CD4-positive, alpha-beta memory T cell (primary cell): ENCODE measurements at regions not wholly inside any gene's neighbourhood (a gene's known extent, or its start where the extent isn't known, plus 50 kb on each side); places are given as distances from the start of the nearest gene placed in this dataset.

ENCODE experiments used
- CTCF ChIA-PET: fragments of 350-600 bp; sonication (Branson Sonifier 250); formaldehyde crosslinking; loops from one replicate; lab custom pipeline; 2021; ENCODE audit warnings: inconsistent platforms; ENCODE audit not compliant: partially characterized antibody; lab: Charles Lee
- POLR2A ChIA-PET: fragments of 350-600 bp; sonication (Branson Sonifier 250); formaldehyde crosslinking; loops from one replicate; lab custom pipeline; 2021; ENCODE audit not compliant: partially characterized antibody; lab: Charles Lee
- DNase-seq, 5 donors: peaks; one replicate each; pipeline versions ENCODE4 v3.0.0 to v3.0.0-alpha.2; 2020 to 2022; ENCODE audit warnings: mixed read lengths in 1 of 5
- H3K27ac ChIP-seq: one replicate; pipeline ENCODE4 v1.7.0; 2013; ENCODE audit warnings: low read depth, low read length
- H3K27me3 ChIP-seq: 2 replicates; pipeline ENCODE4 v1.7.0; 2013; ENCODE audit warnings: mild to moderate bottlenecking, low read length, moderate library complexity; ENCODE audit not compliant: insufficient read depth
- H3K36me3 ChIP-seq: 2 replicates; pipeline ENCODE4 v1.7.0; 2013; ENCODE audit warnings: mild to moderate bottlenecking, low read length, moderate library complexity; ENCODE audit not compliant: insufficient read depth
- H3K4me1 ChIP-seq: 2 replicates; pipeline ENCODE4 v1.7.0; 2013; ENCODE audit warnings: mild to moderate bottlenecking, low read length, moderate library complexity; ENCODE audit not compliant: insufficient read depth
- H3K4me3 ChIP-seq, 2 donors: one replicate each; pipeline ENCODE4 v1.7.0; 2013; ENCODE audit warnings: low read length in 2 of 2, mild to moderate bottlenecking in 1 of 2
- H3K9me3 ChIP-seq, 2 donors: one replicate each; pipeline ENCODE4 v1.7.0; 2013; ENCODE audit warnings: low read length in 2 of 2, control low read depth in 1 of 2; ENCODE audit not compliant: control insufficient read depth in 1 of 2
- H3K27ac Mint-ChIP-seq, 7 donors: one replicate each; pipeline ENCODE4 v1.8.0; 2020 to 2021; ENCODE audit warnings: mixed read lengths in 7 of 7, mild to moderate bottlenecking in 6 of 7, inconsistent platforms in 3 of 7, moderate library complexity in 3 of 7
- H3K27me3 Mint-ChIP-seq, 2 donors: one replicate each; pipeline ENCODE4 v1.8.0; 2020 to 2021; ENCODE audit warnings: mixed read lengths in 2 of 2
- H3K36me3 Mint-ChIP-seq, 2 donors: one replicate each; pipeline ENCODE4 v1.8.0; 2020 to 2021; ENCODE audit warnings: mixed read lengths in 2 of 2, inconsistent platforms in 1 of 2, mild to moderate bottlenecking in 1 of 2
- H3K4me1 Mint-ChIP-seq, 4 donors: one replicate each; pipeline ENCODE4 v1.8.0; 2020 to 2021; ENCODE audit warnings: mixed read lengths in 4 of 4, mild to moderate bottlenecking in 1 of 4
- H3K4me3 Mint-ChIP-seq, 8 donors: one replicate each; pipeline ENCODE4 v1.8.0; 2020 to 2021; ENCODE audit warnings: mixed read lengths in 8 of 8, mild to moderate bottlenecking in 7 of 8, moderate library complexity in 6 of 8, inconsistent platforms in 3 of 8
- H3K9me3 Mint-ChIP-seq, 8 donors: one replicate each; pipeline ENCODE4 v1.8.0; 2020 to 2021; ENCODE audit warnings: mixed read lengths in 8 of 8, mild to moderate bottlenecking in 5 of 8, inconsistent platforms in 3 of 8, moderate library complexity in 1 of 8
- intact Hi-C: fragments of 100-400 bp; cut with micrococcal nuclease; formaldehyde crosslinking; loops from one replicate; pipeline ENCODE4 v1.15.1; 2023

- ChIA-PET POLR2A (no interaction called here), CTCF (no interaction called here)
- H3K27ac ChIP-seq = no peak overlapping the region
- H3K4me3 ChIP-seq = no peak overlapping the region
- Mint-ChIP-seq H3K27ac (no peak overlapping the region), H3K4me1 (no peaks in the 10 kb centered on the region), H3K27me3 (no peaks in the 10 kb centered on the region), H3K4me3 (no peak overlapping the region), H3K36me3 (no peaks in the 10 kb centered on the region), H3K9me3 (peaks cover 0 to 14% (median 5%) of the 10 kb centered on the region in 8 donors)
- intact Hi-C loops = no loop called here
- H3K9me3 ChIP-seq = peaks cover 0 to 4% of the 10 kb centered on the region in 2 donors
- no peaks in the 10 kb centered on the region for H3K27me3 ChIP-seq
- DNase-seq = no peak
- H3K36me3 ChIP-seq = no peaks in the 10 kb centered on the region
- H3K4me1 ChIP-seq = no peaks in the 10 kb centered on the region
Observed at GRCh38 chr2:78561876-78562275, 463.6 kb upstream of the REG3G start.

DNA sequence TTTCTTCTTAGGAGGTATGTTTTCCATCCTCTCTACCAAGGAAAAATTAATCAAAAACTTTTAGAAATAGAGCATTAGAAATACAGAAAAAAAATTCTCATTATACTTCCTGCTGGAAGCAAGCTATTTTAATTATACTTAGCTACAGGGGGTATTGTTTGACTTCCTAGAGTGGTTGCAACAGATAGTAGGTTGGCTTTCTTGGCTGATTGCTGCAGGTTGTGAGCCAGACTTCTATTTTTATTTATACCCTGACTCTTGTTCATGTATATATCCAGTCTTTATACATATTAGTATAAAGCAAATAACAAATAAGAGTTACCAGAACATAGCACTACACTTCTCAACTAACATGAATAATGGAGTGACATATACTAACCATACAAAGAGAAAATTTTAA is 460.8 kb upstream of the REG3G start:
- Histone ChIP-seq H3K4me1 (no peaks in the 10 kb centered on the region), H3K9me3 (no peaks in the 10 kb centered on the region), H3K36me3 (no peaks in the 10 kb centered on the region), H3K4me3 (no peak overlapping the region), H3K27me3 (no peaks in the 10 kb centered on the region), H3K27ac (no peak overlapping the region)
- peaks cover 0 to 20% (median 5%) of the 10 kb centered on the region in 8 donors for H3K9me3 Mint-ChIP-seq
- H3K27me3 Mint-ChIP-seq = no peaks in the 10 kb centered on the region
- intact Hi-C loops = no loop called here
- no peak for DNase-seq
- no peak overlapping the region for H3K4me3 Mint-ChIP-seq
- H3K36me3 Mint-ChIP-seq = no peaks in the 10 kb centered on the region
- CTCF ChIA-PET = no interaction called here
- H3K27ac Mint-ChIP-seq = no peak overlapping the region
- no peaks in the 10 kb centered on the region for H3K4me1 Mint-ChIP-seq
- POLR2A ChIA-PET = no interaction called here

DNA sequence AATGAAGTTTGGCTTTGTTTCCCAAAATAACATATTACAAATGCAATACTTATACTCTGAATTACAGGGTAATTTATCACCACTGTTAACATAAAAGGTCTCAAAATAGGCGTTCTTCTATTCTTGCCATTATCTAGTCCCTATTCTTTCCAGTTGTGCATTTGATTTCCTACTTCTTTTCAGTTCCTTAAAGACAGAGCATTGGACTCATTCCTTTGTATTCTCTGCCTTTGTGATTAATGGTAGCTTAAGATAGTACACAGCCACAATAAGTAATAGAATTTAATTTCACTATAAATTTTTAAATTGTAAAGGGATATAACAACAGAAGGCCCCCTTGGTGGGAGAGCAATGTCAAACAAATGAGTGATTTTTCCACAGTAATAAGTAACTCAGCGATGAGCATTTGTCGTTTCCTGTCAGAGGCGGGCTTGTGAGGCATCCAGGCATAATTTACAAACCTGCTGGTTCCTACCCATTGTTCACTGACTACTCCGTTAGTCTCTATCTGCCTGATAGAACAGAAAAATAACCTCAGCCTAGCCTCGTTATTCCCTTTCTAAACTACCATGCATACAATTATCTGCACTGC is 456.6 kb upstream of the REG3G start:
- Mint-ChIP-seq H3K27me3 (no peaks in the 10 kb centered on the region), H3K4me1 (no peaks in the 10 kb centered on the region), H3K4me3 (no peak overlapping the region), H3K9me3 (peaks cover 4 to 31% (median 14%) of the 10 kb centered on the region in 8 donors), H3K27ac (no peak overlapping the region), H3K36me3 (no peaks in the 10 kb centered on the region)
- POLR2A ChIA-PET = no interaction called here
- no peak for DNase-seq
- Histone ChIP-seq H3K4me1 (no peaks in the 10 kb centered on the region), H3K36me3 (no peaks in the 10 kb centered on the region), H3K4me3 (no peak overlapping the region), H3K27ac (no peak overlapping the region), H3K9me3 (no peaks in the 10 kb centered on the region), H3K27me3 (no peaks in the 10 kb centered on the region)
- intact Hi-C loops = no loop called here
- CTCF ChIA-PET = no interaction called here

- CTCF ChIA-PET = no interaction called here
Observed at GRCh38 chr2:78576409-78576808, 449.1 kb upstream of the REG3G start.

DNA sequence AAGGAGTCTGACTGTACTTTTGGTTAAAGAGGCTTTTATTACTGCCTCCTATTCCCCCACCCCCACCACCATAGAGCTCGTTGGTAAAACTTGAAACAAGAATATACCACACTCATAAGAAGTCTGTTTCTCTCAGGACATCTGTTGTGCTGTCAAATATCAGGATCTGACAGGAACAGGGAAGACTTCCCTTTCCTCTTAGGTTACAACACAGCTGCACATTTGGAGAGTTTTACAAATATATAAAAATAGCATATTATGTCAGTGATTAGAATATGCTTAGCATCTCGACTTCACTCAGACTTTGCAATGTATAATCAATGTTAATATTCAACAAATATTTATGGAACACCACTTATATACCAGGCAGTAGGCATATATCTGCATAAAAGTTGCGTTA is 439.6 kb upstream of the REG3G start:
- Mint-ChIP-seq H3K9me3 (peaks cover 0 to 34% (median 16%) of the 10 kb centered on the region in 8 donors), H3K27me3 (no peaks in the 10 kb centered on the region), H3K4me3 (no peak overlapping the region), H3K27ac (no peak overlapping the region), H3K36me3 (no peaks in the 10 kb centered on the region), H3K4me1 (no peaks in the 10 kb centered on the region)
- CTCF ChIA-PET = no interaction called here
- H3K9me3 ChIP-seq = no peaks in the 10 kb centered on the region
- H3K27ac ChIP-seq = no peak overlapping the region
- POLR2A ChIA-PET = no interaction called here
- H3K4me1 ChIP-seq = no peaks in the 10 kb centered on the region
- H3K4me3 ChIP-seq = no peak overlapping the region
- H3K36me3 ChIP-seq = no peaks in the 10 kb centered on the region
- intact Hi-C loops = no loop called here
- DNase-seq = no peak
- H3K27me3 ChIP-seq = no peaks in the 10 kb centered on the region

More at GRCh38 chr2:78576409-78576808, 449.1 kb upstream of the REG3G start:
- Mint-ChIP-seq H3K36me3 (no peaks in the 10 kb centered on the region), H3K9me3 (peaks cover 2 to 10% (median 7%) of the 10 kb centered on the region in 8 donors), H3K27ac (no peak overlapping the region), H3K4me1 (no peaks in the 10 kb centered on the region), H3K27me3 (no peaks in the 10 kb centered on the region), H3K4me3 (no peak overlapping the region)
- Histone ChIP-seq H3K27ac (no peak overlapping the region), H3K4me3 (no peak overlapping the region), H3K27me3 (no peaks in the 10 kb centered on the region), H3K36me3 (no peaks in the 10 kb centered on the region), H3K9me3 (no peaks in the 10 kb centered on the region), H3K4me1 (no peaks in the 10 kb centered on the region)
- DNase-seq = no peak
- POLR2A ChIA-PET = no interaction called here
- intact Hi-C loops = no loop called here

GRCh38 chr2:78586316-78586715 is 439.2 kb upstream of the REG3G start:
- H3K4me3 ChIP-seq = no peak overlapping the region
- ChIA-PET CTCF (no interaction called here), POLR2A (no interaction called here)
- no peak overlapping the region for H3K4me3 Mint-ChIP-seq
- H3K27me3 Mint-ChIP-seq = no peaks in the 10 kb centered on the region
- intact Hi-C loops = no loop called here
- peaks cover 0 to 35% (median 19%) of the 10 kb centered on the region in 8 donors for H3K9me3 Mint-ChIP-seq
- DNase-seq = no peak
- no peaks in the 10 kb centered on the region for H3K36me3 Mint-ChIP-seq
- H3K27me3 ChIP-seq = no peaks in the 10 kb centered on the region
- no peaks in the 10 kb centered on the region for H3K36me3 ChIP-seq
- H3K27ac Mint-ChIP-seq = no peak overlapping the region
- no peaks in the 10 kb centered on the region for H3K4me1 ChIP-seq
- no peak overlapping the region for H3K27ac ChIP-seq
- no peaks in the 10 kb centered on the region for H3K9me3 ChIP-seq
- H3K4me1 Mint-ChIP-seq = no peaks in the 10 kb centered on the region

- POLR2A ChIA-PET = no interaction called here
- CTCF ChIA-PET = no interaction called here
- DNase-seq = no peak
Observed at GRCh38 chr2:78589871-78590270, 435.6 kb upstream of the REG3G start.

DNA sequence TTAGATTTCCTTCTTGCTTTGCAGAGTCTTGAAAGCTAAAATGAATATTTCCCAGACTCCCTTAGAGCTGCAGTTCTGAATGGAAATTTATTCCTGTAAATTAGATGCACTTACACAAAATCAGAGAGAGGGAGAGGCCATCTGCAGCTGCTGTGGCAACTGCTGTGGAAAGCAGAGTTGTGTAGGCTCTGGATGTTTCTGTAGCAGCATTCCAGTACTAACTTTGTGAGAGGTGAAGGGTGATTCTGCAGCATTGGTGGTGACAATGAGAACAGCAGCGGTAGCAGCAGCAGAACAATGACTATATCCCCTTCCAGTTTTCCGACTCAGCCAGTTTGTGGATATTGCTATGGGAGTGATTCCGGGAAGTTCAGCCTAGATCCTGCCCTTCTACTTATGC is 433.0 kb upstream of the REG3G start:
- Mint-ChIP-seq H3K36me3 (no peaks in the 10 kb centered on the region), H3K4me1 (no peaks in the 10 kb centered on the region), H3K27me3 (no peaks in the 10 kb centered on the region), H3K27ac (no peak overlapping the region), H3K4me3 (no peak overlapping the region), H3K9me3 (peaks cover 0 to 33% (median 24%) of the 10 kb centered on the region in 8 donors)
- Histone ChIP-seq H3K9me3 (no peaks in the 10 kb centered on the region), H3K4me3 (no peak overlapping the region), H3K27me3 (no peaks in the 10 kb centered on the region), H3K36me3 (no peaks in the 10 kb centered on the region), H3K4me1 (no peaks in the 10 kb centered on the region), H3K27ac (no peak overlapping the region)
- no peak for DNase-seq
- intact Hi-C loops = no loop called here
- ChIA-PET CTCF (no interaction called here), POLR2A (no interaction called here)

More at GRCh38 chr2:78589871-78590270, 435.6 kb upstream of the REG3G start:
- Histone ChIP-seq H3K27me3 (no peaks in the 10 kb centered on the region), H3K36me3 (no peaks in the 10 kb centered on the region), H3K4me1 (no peaks in the 10 kb centered on the region), H3K27ac (no peak overlapping the region), H3K9me3 (no peaks in the 10 kb centered on the region), H3K4me3 (no peak overlapping the region)
- Mint-ChIP-seq H3K27ac (no peak overlapping the region), H3K4me3 (no peak overlapping the region), H3K27me3 (no peaks in the 10 kb centered on the region), H3K4me1 (no peaks in the 10 kb centered on the region), H3K36me3 (no peaks in the 10 kb centered on the region), H3K9me3 (peaks cover 0 to 38% (median 24%) of the 10 kb centered on the region in 8 donors)
- intact Hi-C loops = no loop called here
